ENCODE measurements at regions not wholly inside any gene's neighbourhood (a gene's known extent, or its start where the extent isn't known, plus 50 kb on each side); places are given as distances from the start of the nearest gene placed in this dataset.
"Not testable (repeated sequence)": the region's sequence is repeated elsewhere in the genome, so short reads cannot be mapped to it uniquely, and the experiment has no call there.

- DNase-seq (ENCODE audit: low spot score): not testable (repeated sequence)
Measured at GRCh38 chr11:122401581-122401980, 253.9 kb upstream of the UBASH3B start.

GRCh38 chr11:122399375-122399774, 256.1 kb upstream of the UBASH3B start:
- no peak for DNase-seq (ENCODE audit: low spot score)

GRCh38 chr11:122398851-122399250, 256.7 kb upstream of the UBASH3B start:
- no peak for DNase-seq (ENCODE audit: low spot score)

GRCh38 chr11:122398167-122398566, 257.4 kb upstream of the UBASH3B start:
- DNase-seq (ENCODE audit: low spot score): no peak

- no peak for DNase-seq (ENCODE audit: low spot score)
Measured at GRCh38 chr11:122395282-122395681, 260.2 kb upstream of the UBASH3B start.

- DNase-seq (ENCODE audit: low spot score): no peak
Measured at GRCh38 chr11:122394313-122394712, 261.2 kb upstream of the UBASH3B start.

- no peak for DNase-seq (ENCODE audit: low spot score)
Measured at GRCh38 chr11:122393209-122393860, 262.2 kb upstream of the UBASH3B start.

GRCh38 chr11:122392508-122392907, 263.0 kb upstream of the UBASH3B start:
- no peak for DNase-seq (ENCODE audit: low spot score)

- no peak for DNase-seq (ENCODE audit: low spot score)
Measured at GRCh38 chr11:122391049-122391448, 264.5 kb upstream of the UBASH3B start.

- no peak for DNase-seq (ENCODE audit: low spot score)
Measured at GRCh38 chr11:122383186-122383585, 267.2 kb upstream of the BLID start.

- no peak for DNase-seq (ENCODE audit: low spot score)
Measured at GRCh38 chr11:122375687-122376399, 259.8 kb upstream of the BLID start.

GRCh38 chr11:122368796-122369195, 252.8 kb upstream of the BLID start:
- DNase-seq (ENCODE audit: low spot score): no peak

GRCh38 chr11:122367809-122368231, 251.8 kb upstream of the BLID start:
- no peak for DNase-seq (ENCODE audit: low spot score)

GRCh38 chr11:122365610-122366360, 249.8 kb upstream of the BLID start:
- DNase-seq (ENCODE audit: low spot score): no peak

- DNase-seq (ENCODE audit: low spot score): no peak
Measured at GRCh38 chr11:122363296-122363695, 247.3 kb upstream of the BLID start.

GRCh38 chr11:122362381-122362780, 246.4 kb upstream of the BLID start:
- DNase-seq (ENCODE audit: low spot score): no peak

- DNase-seq (ENCODE audit: low spot score): no peak
Measured at GRCh38 chr11:122360875-122361274, 244.9 kb upstream of the BLID start.

- no peak for DNase-seq (ENCODE audit: low spot score)
Measured at GRCh38 chr11:122359081-122359571, 243.1 kb upstream of the BLID start.

GRCh38 chr11:122358292-122358691, 242.3 kb upstream of the BLID start:
- no peak for DNase-seq (ENCODE audit: low spot score)

- DNase-seq (ENCODE audit: low spot score): no peak
Measured at GRCh38 chr11:122355968-122356367, 240.0 kb upstream of the BLID start.

GRCh38 chr11:122354025-122354697, 238.1 kb upstream of the BLID start:
- no peak for DNase-seq (ENCODE audit: low spot score)

GRCh38 chr11:122353561-122353960, 237.5 kb upstream of the BLID start:
- DNase-seq (ENCODE audit: low spot score): no peak
